ENCODE measurements at regions not wholly inside any gene's neighbourhood (a gene's known extent, or its start where the extent isn't known, plus 50 kb on each side); places are given as distances from the start of the nearest gene placed in this dataset.
A peak's percentile ranks its signal among the peaks of the same experiment; 100 is the strongest.
"Not testable (repeated sequence)": the region's sequence is repeated elsewhere in the genome, so short reads cannot be mapped to it uniquely, and the experiment has no call there.

DNA sequence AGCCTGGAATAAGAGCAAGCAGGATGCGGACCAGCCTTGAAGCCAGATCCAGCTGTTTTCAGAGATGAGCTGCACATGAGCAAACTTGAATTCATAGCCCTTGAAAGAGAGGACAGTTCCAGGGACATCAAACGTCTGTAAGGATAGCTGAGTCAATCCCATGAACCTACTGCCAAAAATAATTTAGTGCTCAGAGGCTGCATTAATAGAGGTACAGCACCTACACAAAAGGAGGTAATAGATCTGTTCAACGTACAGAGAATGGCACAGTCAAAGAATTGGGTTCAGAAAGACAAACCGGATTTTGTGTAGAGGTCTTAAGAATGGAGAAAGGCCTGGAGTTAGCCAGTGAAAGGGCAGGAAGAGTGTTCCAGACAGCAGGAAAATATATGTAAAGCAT, 110.8 kb upstream of the ZC3H12A start:
- Histone ChIP-seq H3K56ac (ENCODE audit: insufficient read length, low read depth, low read length) (no peak overlapping the region), H3K18ac (ENCODE audit: insufficient read length, low read depth, low read length) (no peak overlapping the region), H2AFZ (ENCODE audit: low read length) (no peak overlapping the region), H3K23ac (ENCODE audit: insufficient read length, low read depth, low read length) (no peak overlapping the region), H2BK120ac (ENCODE audit: low read depth, low read length, poor library complexity, severe bottlenecking) (no peak overlapping the region), H3K79me1 (ENCODE audit: insufficient read depth, low read depth, low read length, poor library complexity, severe bottlenecking) (no peaks in the 10 kb centered on the region), H3K9ac (ENCODE audit: extremely low read depth, insufficient read length, low read length) (no peak overlapping the region), H3T11ph (ENCODE audit: low read length) (no peak overlapping the region), H2BK5ac (ENCODE audit: insufficient read length, low read length) (no peak overlapping the region), H4K20me1 (ENCODE audit: control insufficient read depth, insufficient read depth, insufficient read length) (no peaks in the 10 kb centered on the region), H3K4me2 (ENCODE audit: insufficient read depth, insufficient read length, low read length) (no peak overlapping the region), H4K91ac (ENCODE audit: insufficient read length, low read depth, low read length) (no peak overlapping the region), H2BK12ac (ENCODE audit: insufficient read length, low read depth, low read length) (no peak overlapping the region), H3K27ac (ENCODE audit: insufficient read length, low read depth, low read length) (no peak overlapping the region), H3K9me3 (ENCODE audit: control insufficient read depth, low read depth, low read length) (no peaks in the 10 kb centered on the region), H3K23me2 (ENCODE audit: insufficient read length, low read depth, low read length, poor library complexity, severe bottlenecking) (no peaks in the 10 kb centered on the region), H4K8ac (replicated peaks; ENCODE audit: insufficient read length, low read depth, low read length) (no peak overlapping the region), H2BK15ac (ENCODE audit: low read depth, low read length) (no peak overlapping the region), H3K4ac (ENCODE audit: low read depth, low read length) (no peak overlapping the region), H2BK20ac (ENCODE audit: low read depth, low read length, poor library complexity, severe bottlenecking) (no peak overlapping the region), H3K79me2 (ENCODE audit: insufficient read depth, low read length) (no peaks in the 10 kb centered on the region), H3K4me1 (ENCODE audit: insufficient read depth, low read length) (peaks cover 4% of the 10 kb centered on the region), H3K14ac (ENCODE audit: insufficient read depth, low read length) (no peak overlapping the region), H3K27me3 (ENCODE audit: insufficient read depth, low read length) (no peaks in the 10 kb centered on the region), H2AK5ac (ENCODE audit: insufficient read length, low read length) (no peak overlapping the region), H4K5ac (ENCODE audit: insufficient read length, low read depth, low read length) (no peak overlapping the region)
- Mint-ChIP-seq H3K4me1 (peaks cover 29% of the 10 kb centered on the region in 2 experiments), H3K9me3 (peaks cover 4 to 5% of the 10 kb centered on the region in 2 experiments; a peak in 2 of 5 replicates), H3K27me3 (ENCODE audit: low read depth) (peaks cover 11% of the 10 kb centered on the region), H3K4me3 (0 out of 5 replicates have a peak overlapping the region, but pooled peaks of 1 of the 2 experiments have one; percentile 49), H3K36me3 (ENCODE audit: insufficient read depth in 1 of 3, low read depth in 3 of 3) (peaks cover 0 to 4% (median 4%) of the 10 kb centered on the region in 3 experiments; a peak in 2 of 7 replicates), H3K27ac (no peak overlapping the region)
- TF ChIP-seq, protein P1, sequence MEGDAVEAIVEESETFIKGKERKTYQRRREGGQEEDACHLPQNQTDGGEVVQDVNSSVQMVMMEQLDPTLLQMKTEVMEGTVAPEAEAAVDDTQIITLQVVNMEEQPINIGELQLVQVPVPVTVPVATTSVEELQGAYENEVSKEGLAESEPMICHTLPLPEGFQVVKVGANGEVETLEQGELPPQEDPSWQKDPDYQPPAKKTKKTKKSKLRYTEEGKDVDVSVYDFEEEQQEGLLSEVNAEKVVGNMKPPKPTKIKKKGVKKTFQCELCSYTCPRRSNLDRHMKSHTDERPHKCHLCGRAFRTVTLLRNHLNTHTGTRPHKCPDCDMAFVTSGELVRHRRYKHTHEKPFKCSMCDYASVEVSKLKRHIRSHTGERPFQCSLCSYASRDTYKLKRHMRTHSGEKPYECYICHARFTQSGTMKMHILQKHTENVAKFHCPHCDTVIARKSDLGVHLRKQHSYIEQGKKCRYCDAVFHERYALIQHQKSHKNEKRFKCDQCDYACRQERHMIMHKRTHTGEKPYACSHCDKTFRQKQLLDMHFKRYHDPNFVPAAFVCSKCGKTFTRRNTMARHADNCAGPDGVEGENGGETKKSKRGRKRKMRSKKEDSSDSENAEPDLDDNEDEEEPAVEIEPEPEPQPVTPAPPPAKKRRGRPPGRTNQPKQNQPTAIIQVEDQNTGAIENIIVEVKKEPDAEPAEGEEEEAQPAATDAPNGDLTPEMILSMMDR (conservative IDR thresholded peaks at IDR 0.05): no peak
- WGBS (ENCODE audit: extremely low coverage, insufficient read length, low lambda C conversion rate): no CpG with 5 or more reads among the region's 4 CpGs
- no peak for DNase-seq

DNA sequence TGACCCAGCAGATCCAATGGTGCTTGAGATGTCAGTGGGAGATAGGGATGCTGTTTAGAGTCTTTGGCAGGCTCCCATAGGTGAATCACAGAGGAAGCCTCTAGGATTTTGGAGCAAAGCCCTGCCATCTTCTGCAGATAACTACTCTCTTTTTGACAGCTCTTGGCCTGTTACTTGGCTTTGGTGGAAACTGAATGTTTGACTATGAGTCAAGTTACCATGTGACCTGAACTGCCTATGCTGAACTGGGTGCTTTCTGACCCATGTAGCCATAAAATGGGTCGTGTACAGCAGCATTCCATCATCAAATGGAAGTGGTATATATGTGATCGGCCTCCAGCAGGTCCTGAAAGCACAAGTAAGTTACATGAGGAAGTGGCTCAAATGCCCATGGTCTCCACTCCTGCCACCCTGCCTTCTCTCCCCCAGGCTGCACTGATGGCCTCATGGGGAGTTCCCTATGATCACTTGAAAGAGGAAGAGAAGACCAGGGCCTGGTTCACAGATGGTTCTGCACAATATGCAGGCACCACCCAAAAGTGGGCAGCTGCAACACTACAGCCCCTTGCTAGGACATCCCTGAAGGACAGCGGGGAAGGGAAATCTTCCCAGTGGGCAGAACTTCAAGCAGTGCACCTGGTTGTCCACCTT, 105.6 kb upstream of the ZC3H12A start:
- not testable (repeated sequence) for H3K4me1 ChIP-seq (ENCODE audit: insufficient read depth, low read length); H3K27me3 ChIP-seq (ENCODE audit: insufficient read depth, low read length); H2BK15ac ChIP-seq (ENCODE audit: low read depth, low read length); H3K9me3 ChIP-seq (ENCODE audit: control insufficient read depth, low read depth, low read length); H3K4me2 ChIP-seq (ENCODE audit: insufficient read depth, insufficient read length, low read length); H3K9ac ChIP-seq (ENCODE audit: extremely low read depth, insufficient read length, low read length); H3K27ac ChIP-seq (ENCODE audit: insufficient read length, low read depth, low read length); H3K9me3 Mint-ChIP-seq; H4K8ac ChIP-seq (replicated peaks; ENCODE audit: insufficient read length, low read depth, low read length); H3K18ac ChIP-seq (ENCODE audit: insufficient read length, low read depth, low read length); H2BK5ac ChIP-seq (ENCODE audit: insufficient read length, low read length); H3T11ph ChIP-seq (ENCODE audit: low read length); H3K36me3 Mint-ChIP-seq (ENCODE audit: insufficient read depth in 1 of 3, low read depth in 3 of 3); H3K4me3 Mint-ChIP-seq; H2BK120ac ChIP-seq (ENCODE audit: low read depth, low read length, poor library complexity, severe bottlenecking); H2BK20ac ChIP-seq (ENCODE audit: low read depth, low read length, poor library complexity, severe bottlenecking); H2AK5ac ChIP-seq (ENCODE audit: insufficient read length, low read length); H4K5ac ChIP-seq (ENCODE audit: insufficient read length, low read depth, low read length); H3K23ac ChIP-seq (ENCODE audit: insufficient read length, low read depth, low read length); H3K4me1 Mint-ChIP-seq; H4K91ac ChIP-seq (ENCODE audit: insufficient read length, low read depth, low read length); H3K79me1 ChIP-seq (ENCODE audit: insufficient read depth, low read depth, low read length, poor library complexity, severe bottlenecking); H4K20me1 ChIP-seq (ENCODE audit: control insufficient read depth, insufficient read depth, insufficient read length); H3K4ac ChIP-seq (ENCODE audit: low read depth, low read length); H3K14ac ChIP-seq (ENCODE audit: insufficient read depth, low read length); H3K23me2 ChIP-seq (ENCODE audit: insufficient read length, low read depth, low read length, poor library complexity, severe bottlenecking); H3K79me2 ChIP-seq (ENCODE audit: insufficient read depth, low read length); DNase-seq; H3K27ac Mint-ChIP-seq; H2BK12ac ChIP-seq (ENCODE audit: insufficient read length, low read depth, low read length); H3K56ac ChIP-seq (ENCODE audit: insufficient read length, low read depth, low read length); H2AFZ ChIP-seq (ENCODE audit: low read length)
- no CpG with 5 or more reads among the region's 3 CpGs for WGBS (ENCODE audit: extremely low coverage, insufficient read length, low lambda C conversion rate)
- peaks cover 20% of the 10 kb centered on the region for H3K27me3 Mint-ChIP-seq (ENCODE audit: low read depth)

Data from H9 (cell line).